Keratinocyte (primary cell): ENCODE measurements at regions not wholly inside any gene's neighbourhood (a gene's known extent, or its start where the extent isn't known, plus 50 kb on each side); places are given as distances from the start of the nearest gene placed in this dataset.

ENCODE experiments used
- DNase-seq: peaks from one replicate; pipeline ENCODE4 v3.0.0-alpha.2; 2011; ENCODE audit warnings: low read depth, missing footprints, low spot score
- FAIRE-seq: peaks from 2 replicates; lab custom pipeline; 2011; peaks lifted over from hg19 to GRCh38; lab: Jason Lieb, UNC
- H2AFZ ChIP-seq: 2 replicates; pipeline ENCODE4 v1.6.0; 2012; ENCODE audit warnings: low read length, control low read depth, inconsistent platforms; ENCODE audit not compliant: control insufficient read depth
- H3K27ac ChIP-seq: 2 replicates; pipeline ENCODE4 v1.5.1; 2011; ENCODE audit warnings: low read length; ENCODE audit not compliant: control insufficient read depth, insufficient read depth
- H3K27me3 ChIP-seq: 3 replicates; pipeline ENCODE4 v1.6.0; 2011; ENCODE audit warnings: low read length; ENCODE audit not compliant: control insufficient read depth, insufficient read depth; ENCODE audit errors: extremely low read depth
- H3K36me3 ChIP-seq, 2 experiments: 2 replicates in 1 of 2; 3 replicates in 1 of 2; pipeline ENCODE4 v1.5.1; 2011; ENCODE audit warnings: low read length in 2 of 2, mild to moderate bottlenecking in 1 of 2; ENCODE audit not compliant: control insufficient read depth in 2 of 2, insufficient read depth in 2 of 2; ENCODE audit errors: extremely low read depth in 1 of 2
- H3K4me1 ChIP-seq: 3 replicates; pipeline ENCODE4 v1.5.1; 2011; ENCODE audit warnings: low read length; ENCODE audit not compliant: control insufficient read depth, insufficient read depth; ENCODE audit errors: extremely low read depth
- H3K4me2 ChIP-seq: 3 replicates; pipeline ENCODE4 v1.6.0; 2011; ENCODE audit warnings: low read depth, low read length; ENCODE audit not compliant: control insufficient read depth, insufficient read depth; ENCODE audit errors: extremely low read depth
- H3K4me3 ChIP-seq, 3 experiments: fragments of 200-600 bp in 1 of 3; sonication (generic) in 1 of 3; 2 replicates in 2 of 3; 3 replicates in 1 of 3; pipeline ENCODE4 v1.5.1; 2011 to 2016; ENCODE audit warnings: low read length in 3 of 3, mild to moderate bottlenecking in 3 of 3, control low read depth in 2 of 3, inconsistent platforms in 1 of 3, low read depth in 1 of 3, mixed read lengths in 1 of 3, mixed run types in 1 of 3, moderate library complexity in 1 of 3; ENCODE audit not compliant: control insufficient read depth in 2 of 3, insufficient read depth in 2 of 3; ENCODE audit errors: extremely low read depth in 1 of 3
- H3K79me2 ChIP-seq: 2 replicates; pipeline ENCODE4 v1.6.0; 2012; ENCODE audit warnings: low read length; ENCODE audit not compliant: control insufficient read depth, insufficient read depth
- H3K9ac ChIP-seq: 3 replicates; pipeline ENCODE4 v1.6.0; 2011; ENCODE audit warnings: low read length; ENCODE audit not compliant: control insufficient read depth, insufficient read depth; ENCODE audit errors: extremely low read depth
- H3K9me1 ChIP-seq: 3 replicates; pipeline ENCODE4 v1.6.0; 2011; ENCODE audit warnings: low read length; ENCODE audit not compliant: control insufficient read depth, insufficient read depth; ENCODE audit errors: extremely low read depth
- H3K9me3 ChIP-seq: 2 replicates; pipeline ENCODE4 v1.5.1; 2012; ENCODE audit warnings: low read depth, low read length; ENCODE audit not compliant: control insufficient read depth
- H4K20me1 ChIP-seq: 3 replicates; pipeline ENCODE4 v1.6.0; 2011; ENCODE audit warnings: low read length; ENCODE audit not compliant: control insufficient read depth, insufficient read depth; ENCODE audit errors: extremely low read depth
- CTCF ChIP-seq, 3 experiments: IDR thresholded peaks in 1 of 3; conservative IDR thresholded peaks in 1 of 3; optimal IDR thresholded peaks in 1 of 3; 2 replicates in 2 of 3; 3 replicates in 1 of 3; pipeline versions ENCODE3 to v1.5.1; 2011; ENCODE audit warnings: low read length in 3 of 3, mild to moderate bottlenecking in 3 of 3, moderate library complexity in 2 of 3, control low read depth in 1 of 3, inconsistent platforms in 1 of 3; ENCODE audit not compliant: insufficient read depth in 2 of 3; ENCODE audit errors: extremely low read depth in 1 of 3
- EZH2 ChIP-seq: IDR thresholded peaks from one replicate; pipeline ENCODE4 v1.6.1; 2012; ENCODE audit warnings: inconsistent platforms, mild to moderate bottlenecking, low read length, moderate library complexity
- dilution Hi-C: fragments of 300-500 bp; cut with MboI; formaldehyde crosslinking; loops from one replicate; pipeline ENCODE4 v1.7.0; 2020; ENCODE audit warnings: low sequenced_read_pairs; ENCODE audit not compliant: extremely low pct_ligation_motif_present

- Histone ChIP-seq H3K4me3 (no peak overlapping the region), H3K9ac (no peak overlapping the region)
- TF ChIP-seq CTCF (optimal IDR thresholded peaks at IDR 0.05 in 1 of 3, IDR thresholded peaks at IDR 0.05 in 1 of 3, conservative IDR thresholded peaks at IDR 0.05 in 1 of 3; ENCODE audit: extremely low read depth in 1 of 3, insufficient read depth in 2 of 3, low read length in 3 of 3) (no peak), EZH2 (no peak)
These were observed 89.6 kb upstream of the SMIM30 start for GRCh38 chr7:113207931-113208330.

GRCh38 chr7:113207441-113207840, 89.1 kb upstream of the SMIM30 start:
- no peak for DNase-seq
- H2AFZ ChIP-seq, result no peak overlapping the region
- no peak overlapping the region for H3K27ac ChIP-seq
- H4K20me1 ChIP-seq, result no peaks in the 10 kb centered on the region
- dilution Hi-C loops, result no loop called here
- no peaks in the 10 kb centered on the region for H3K4me1 ChIP-seq
- H3K9me3 ChIP-seq, result no peaks in the 10 kb centered on the region
- H3K4me3 ChIP-seq, result no peak overlapping the region
- no peak overlapping the region for H3K4me2 ChIP-seq
- H3K9ac ChIP-seq, result no peak overlapping the region
- TF ChIP-seq CTCF (optimal IDR thresholded peaks at IDR 0.05 in 1 of 3, IDR thresholded peaks at IDR 0.05 in 1 of 3, conservative IDR thresholded peaks at IDR 0.05 in 1 of 3; ENCODE audit: extremely low read depth in 1 of 3, insufficient read depth in 2 of 3, low read length in 3 of 3) (no peak), EZH2 (no peak)
- H3K36me3 ChIP-seq, result no peaks in the 10 kb centered on the region
- no peaks in the 10 kb centered on the region for H3K79me2 ChIP-seq
- FAIRE-seq, result no peak
- H3K27me3 ChIP-seq, result no peaks in the 10 kb centered on the region
- no peaks in the 10 kb centered on the region for H3K9me1 ChIP-seq

More at GRCh38 chr7:113207931-113208330, 89.6 kb upstream of the SMIM30 start:
- Histone ChIP-seq H3K9me3 (no peaks in the 10 kb centered on the region), H3K36me3 (no peaks in the 10 kb centered on the region), H3K27ac (no peak overlapping the region), H3K27me3 (no peaks in the 10 kb centered on the region), H3K4me1 (no peaks in the 10 kb centered on the region), H3K4me2 (no peak overlapping the region), H2AFZ (no peak overlapping the region), H3K79me2 (no peaks in the 10 kb centered on the region), H3K9me1 (no peaks in the 10 kb centered on the region), H4K20me1 (no peaks in the 10 kb centered on the region)
- dilution Hi-C loops, result no loop called here
- no peak for DNase-seq
- FAIRE-seq, result no peak
